GM21723 (cell line): ENCODE measurements at regions not wholly inside any gene's neighbourhood (a gene's known extent, or its start where the extent isn't known, plus 50 kb on each side); places are given as distances from the start of the nearest gene placed in this dataset.
"Not testable (repeated sequence)": the region's sequence is repeated elsewhere in the genome, so short reads cannot be mapped to it uniquely, and the experiment has no call there.

Experiments used
- ATAC-seq: cut with Tn5 transposase; IDR thresholded peaks from one replicate; pipeline ENCODE4 v1.9.1; 2021; ENCODE audit warnings: mild to moderate bottlenecking, moderate library complexity; ENCODE audit not compliant: unreplicated experiment

GRCh38 chrX:124234348-124234747, 98.1 kb upstream of the TEX13D start:
- no peak for ATAC-seq

GRCh38 chrX:124238268-124238667, 94.2 kb upstream of the TEX13D start:
- ATAC-seq: no peak

DNA sequence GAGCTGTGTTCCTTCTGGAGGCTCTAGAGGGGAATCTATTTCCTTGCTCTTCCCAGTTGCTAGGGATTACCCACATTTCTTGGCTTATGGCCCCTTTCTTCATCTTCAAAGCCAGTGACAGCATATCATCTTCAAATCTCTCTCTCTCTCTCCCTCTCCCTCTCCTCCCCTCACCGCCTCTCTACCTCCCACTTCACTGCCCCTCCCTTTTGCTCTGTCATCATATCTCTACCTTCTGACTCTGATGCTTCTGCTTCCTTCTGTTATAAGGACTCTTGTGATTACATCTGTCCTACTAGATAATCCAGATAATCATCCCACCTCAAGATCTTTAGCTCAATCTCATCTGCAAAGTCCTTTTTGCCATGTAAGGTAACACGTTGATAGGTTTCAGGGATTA, 93.1 kb upstream of the TEX13D start:
- ATAC-seq: no peak

GRCh38 chrX:124239911-124240310, 92.5 kb upstream of the TEX13D start:
- ATAC-seq: peak; percentile 92

GRCh38 chrX:124240422-124240821, 92.0 kb upstream of the TEX13D start:
- ATAC-seq: peak; percentile 8

DNA sequence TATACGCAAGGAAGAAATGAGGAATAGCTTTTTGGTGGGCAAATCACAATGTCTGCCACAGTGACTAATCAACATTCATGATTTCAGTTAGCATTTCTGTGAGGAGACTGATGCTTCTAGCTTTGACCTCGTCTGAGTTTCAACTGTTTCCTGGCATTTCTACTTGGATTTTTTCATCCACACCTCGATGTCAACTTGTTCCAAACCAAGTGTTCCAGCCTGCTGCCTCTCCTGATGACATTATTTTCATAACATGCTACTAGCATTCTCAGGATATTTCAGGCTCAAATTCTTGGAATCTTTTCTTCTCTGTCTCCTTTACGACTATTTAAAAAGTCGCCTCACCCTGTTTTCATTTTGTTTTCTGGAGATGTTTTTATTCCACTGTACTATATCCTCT, 90.3 kb upstream of the TEX13D start:
- no peak for ATAC-seq

- ATAC-seq: no peak
These were observed 83.1 kb upstream of the TEX13D start for GRCh38 chrX:124249345-124249744.

- no peak for ATAC-seq
These were observed 81.5 kb upstream of the TEX13D start for GRCh38 chrX:124250835-124251437.

- ATAC-seq: no peak
These were observed 77.8 kb upstream of the TEX13D start for GRCh38 chrX:124254611-124255010.

DNA sequence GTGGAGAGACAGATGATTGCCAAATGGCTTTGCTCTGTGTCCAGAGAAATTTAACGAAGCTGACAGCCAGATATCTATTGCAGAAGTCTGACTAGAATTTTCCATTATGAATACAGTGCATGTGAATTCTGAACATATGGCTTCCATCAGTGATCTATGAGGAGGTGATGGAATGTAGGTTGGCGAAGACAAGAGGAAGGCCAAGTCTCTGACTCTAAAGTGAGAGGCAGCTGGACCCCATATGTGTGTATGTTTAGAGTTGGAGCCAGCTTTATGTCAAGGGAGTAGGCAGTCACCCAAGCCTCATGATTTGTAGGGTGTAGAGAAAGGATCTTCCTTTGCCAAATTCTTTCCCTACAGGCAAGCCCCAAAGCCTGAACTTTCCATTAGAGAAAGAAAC, 76.2 kb upstream of the TEX13D start:
- no peak for ATAC-seq

GRCh38 chrX:124256629-124257380, 75.7 kb upstream of the TEX13D start:
- ATAC-seq: no peak

DNA sequence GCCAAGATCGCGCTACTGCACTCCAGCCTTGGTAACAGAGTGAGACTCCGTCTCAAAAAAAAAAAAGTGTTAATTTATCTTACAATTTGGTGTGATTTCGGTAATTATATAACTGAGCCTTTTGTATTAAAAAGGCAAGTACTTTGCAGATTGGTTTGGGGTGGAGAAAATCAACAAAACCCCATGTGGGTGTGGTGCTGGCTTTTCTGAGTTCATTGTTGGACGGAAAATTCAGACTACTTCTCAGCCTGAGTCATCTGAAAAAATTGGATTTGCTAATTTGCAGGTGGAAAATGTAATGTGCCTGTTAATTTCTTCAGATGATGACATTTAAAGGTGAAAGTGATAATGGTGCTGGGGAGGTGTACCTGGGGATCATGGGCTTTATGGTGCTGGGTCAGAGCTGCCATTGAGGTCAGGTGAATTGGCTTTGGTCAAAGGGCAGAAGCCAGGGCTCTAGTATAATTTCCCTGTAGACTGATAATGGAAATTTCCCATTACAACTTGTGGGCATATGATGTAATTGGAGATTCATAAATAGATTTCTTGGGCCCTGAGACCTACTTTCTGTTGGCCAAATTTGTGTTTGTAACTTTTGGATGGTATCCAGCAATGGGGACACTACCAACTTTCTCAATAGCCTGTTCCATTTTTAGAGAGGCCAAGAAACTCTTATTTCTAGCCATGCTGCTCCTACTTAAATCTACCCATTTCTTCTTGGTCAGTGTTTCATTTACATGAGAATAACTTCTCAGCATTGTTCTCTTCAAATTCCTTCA, 74.3 kb upstream of the TEX13D start:
- no peak for ATAC-seq

- no peak for ATAC-seq
These were observed 71.6 kb upstream of the TEX13D start for GRCh38 chrX:124260845-124261244.

DNA sequence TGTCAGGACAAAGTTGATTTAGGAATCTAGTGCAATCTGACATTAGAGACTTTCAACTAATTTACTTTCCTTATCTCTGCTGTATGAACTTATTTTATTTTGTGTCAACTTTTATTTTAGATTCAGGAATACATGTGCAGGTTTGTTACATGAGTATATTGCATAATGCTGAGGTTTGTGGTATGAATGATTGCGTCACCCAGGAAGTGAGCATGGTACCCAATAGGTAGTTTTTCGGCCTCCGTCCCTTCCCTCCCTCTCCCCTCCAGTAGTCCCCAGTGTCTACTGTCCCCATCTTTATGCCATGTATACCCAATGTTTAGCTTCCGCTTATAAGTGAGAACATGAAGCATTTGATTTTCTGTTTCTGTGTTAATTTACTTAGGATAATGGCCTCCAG, 68.7 kb upstream of the TEX13D start:
- no peak for ATAC-seq

- no peak for ATAC-seq
These were observed 64.4 kb upstream of the TEX13D start for GRCh38 chrX:124268099-124268498.

DNA sequence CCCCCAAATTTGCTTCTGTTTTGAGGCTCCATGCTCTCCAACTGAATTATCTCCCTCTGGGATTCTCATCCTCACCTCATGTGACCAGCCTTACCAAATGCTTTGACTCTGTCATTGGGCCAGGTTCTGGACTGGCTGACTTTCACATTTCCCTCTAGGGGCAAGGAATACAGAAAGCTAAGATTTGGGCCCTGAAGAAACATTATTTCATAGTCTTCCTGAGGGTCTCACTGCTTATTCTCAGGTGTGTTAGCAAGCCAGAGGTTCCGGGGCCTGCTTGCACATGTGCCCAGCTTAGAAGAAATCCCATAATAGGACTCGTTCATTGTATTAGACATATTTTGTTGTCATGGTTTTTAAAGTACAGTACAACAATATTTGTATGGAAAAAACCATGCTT, 62.6 kb upstream of the TEX13D start:
- ATAC-seq: no peak

DNA sequence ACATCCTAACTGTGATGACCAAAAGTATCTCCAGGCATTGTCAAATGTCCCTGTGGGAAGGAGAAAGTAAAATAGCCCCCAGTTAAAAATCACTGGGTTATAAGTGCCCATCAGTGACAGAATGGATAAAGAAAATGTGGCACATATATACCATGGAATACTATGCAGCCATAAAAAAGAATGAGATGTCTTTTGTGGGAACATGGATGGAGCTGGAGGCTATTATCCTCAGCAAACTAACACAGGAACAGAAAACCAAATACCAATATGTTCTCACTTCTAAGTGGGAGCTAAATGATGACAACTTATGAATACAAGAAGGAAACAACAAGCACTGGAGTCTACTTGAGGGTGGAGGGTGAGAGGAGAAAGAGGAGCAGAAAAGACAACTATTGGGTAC, 60.9 kb upstream of the TEX13D start:
- ATAC-seq: not testable (repeated sequence)

- ATAC-seq: no peak
These were observed 60.0 kb upstream of the TEX13D start for GRCh38 chrX:124272370-124272982.

- no peak for ATAC-seq
These were observed 57.9 kb upstream of the TEX13D start for GRCh38 chrX:124274438-124275181.

GRCh38 chrX:124275182-124275894, 57.1 kb upstream of the TEX13D start:
- ATAC-seq: no peak
